Endometrial microvascular endothelial cells (primary cell): ENCODE measurements at regions not wholly inside any gene's neighbourhood (a gene's known extent, or its start where the extent isn't known, plus 50 kb on each side); places are given as distances from the start of the nearest gene placed in this dataset.

ENCODE experiments used
- in situ Hi-C: cut with HindIII; loops from 2 replicates; pipeline ENCODE4 v1.10.0; 2017; ENCODE audit warnings: low sequenced_read_pairs, low pct_unique_long_range_greater_than_20kb; ENCODE audit errors: inconsistent ontology term

GRCh38 chr4:53924333-53925049 lies 139.9 kb downstream of the CHIC2 start:
- in situ Hi-C loops = loop anchor here (25.0 kb wide), 3 partner anchors 138 to 912 kb away; partner anchors contain the start of gene CHIC2

GRCh38 chr4:53923921-53924320 lies 140.5 kb downstream of the CHIC2 start:
- in situ Hi-C loops = loop anchor here (25.0 kb wide), 1 partner anchor 912 kb away; no protein-coding TSS in a partner anchor

- in situ Hi-C loops = loop anchor here (25.0 kb wide), 1 partner anchor 910 kb away; no protein-coding TSS in a partner anchor
Observed at GRCh38 chr4:53921856-53922255, 142.5 kb downstream of the CHIC2 start.

GRCh38 chr4:53920883-53921282 lies 143.5 kb downstream of the CHIC2 start:
- in situ Hi-C loops = loop anchor here (25.0 kb wide), 1 partner anchor 909 kb away; no protein-coding TSS in a partner anchor

GRCh38 chr4:53920116-53920515 lies 144.3 kb downstream of the CHIC2 start:
- in situ Hi-C loops = loop anchor here (25.0 kb wide), 1 partner anchor 908 kb away; no protein-coding TSS in a partner anchor

GRCh38 chr4:53919535-53919934 lies 144.9 kb downstream of the CHIC2 start:
- in situ Hi-C loops = loop anchor here (25.0 kb wide), 1 partner anchor 907 kb away; no protein-coding TSS in a partner anchor

- in situ Hi-C loops = loop anchor here (25.0 kb wide), 1 partner anchor 905 kb away; no protein-coding TSS in a partner anchor
Observed at GRCh38 chr4:53917729-53918128, 146.7 kb downstream of the CHIC2 start.

GRCh38 chr4:53916431-53916889 lies 147.9 kb downstream of the CHIC2 start:
- in situ Hi-C loops = loop anchor here (25.0 kb wide), 1 partner anchor 904 kb away; no protein-coding TSS in a partner anchor

GRCh38 chr4:53914313-53915016 lies 149.9 kb downstream of the CHIC2 start:
- in situ Hi-C loops = loop anchor here (25.0 kb wide), 1 partner anchor 902 kb away; no protein-coding TSS in a partner anchor

GRCh38 chr4:53913771-53914170 lies 150.6 kb downstream of the CHIC2 start:
- in situ Hi-C loops = loop anchor here (25.0 kb wide), 1 partner anchor 901 kb away; no protein-coding TSS in a partner anchor

GRCh38 chr4:53912766-53913497 lies 151.5 kb downstream of the CHIC2 start:
- in situ Hi-C loops = loop anchor here (25.0 kb wide), 1 partner anchor 901 kb away; no protein-coding TSS in a partner anchor

GRCh38 chr4:53908661-53909078 lies 155.7 kb downstream of the CHIC2 start:
- in situ Hi-C loops = loop anchor here (25.0 kb wide), 1 partner anchor 896 kb away; no protein-coding TSS in a partner anchor

- in situ Hi-C loops = loop anchor here (25.0 kb wide), 1 partner anchor 895 kb away; no protein-coding TSS in a partner anchor
Observed at GRCh38 chr4:53907772-53908171, 156.6 kb downstream of the CHIC2 start.

GRCh38 chr4:53906606-53907190 lies 157.7 kb downstream of the CHIC2 start:
- in situ Hi-C loops = loop anchor here (25.0 kb wide), 1 partner anchor 894 kb away; no protein-coding TSS in a partner anchor

GRCh38 chr4:53905941-53906377 lies 158.4 kb downstream of the CHIC2 start:
- in situ Hi-C loops = loop anchor here (25.0 kb wide), 1 partner anchor 894 kb away; no protein-coding TSS in a partner anchor

GRCh38 chr4:53905276-53905940 lies 159.0 kb downstream of the CHIC2 start:
- in situ Hi-C loops = loop anchor here (25.0 kb wide), 1 partner anchor 893 kb away; no protein-coding TSS in a partner anchor

- in situ Hi-C loops = loop anchor here (25.0 kb wide), 1 partner anchor 890 kb away; no protein-coding TSS in a partner anchor
Observed at GRCh38 chr4:53902786-53903185, 161.6 kb downstream of the CHIC2 start.
